ENCODE measurements at regions not wholly inside any gene's neighbourhood (a gene's known extent, or its start where the extent isn't known, plus 50 kb on each side); places are given as distances from the start of the nearest gene placed in this dataset.

DNA sequence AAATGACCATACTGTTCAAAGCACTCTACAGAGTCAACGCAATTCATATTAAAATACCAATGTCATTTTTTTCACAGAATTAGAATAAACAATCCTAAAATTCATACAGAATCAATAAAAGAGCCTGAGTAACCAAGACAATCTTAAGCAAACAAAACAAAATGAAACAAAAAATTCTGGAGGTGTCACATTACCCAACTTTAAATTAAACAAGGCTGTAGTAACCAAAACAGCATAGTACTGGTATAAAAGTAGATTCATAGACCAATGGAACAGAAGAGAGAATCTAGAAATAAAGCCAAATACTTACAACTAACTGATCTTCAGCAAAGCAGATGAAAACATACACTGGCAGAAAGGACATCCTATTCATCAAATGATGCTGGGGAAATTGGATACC is 346.9 kb upstream of the JAG1 start:
- no peak for TF ChIP-seq GATA2 (IDR thresholded peaks at IDR 0.05; ENCODE audit: low read depth, low read length)
- TF ChIP-seq GATA3 (IDR thresholded peaks at IDR 0.05; ENCODE audit: low read depth, low read length), result no peak

DNA sequence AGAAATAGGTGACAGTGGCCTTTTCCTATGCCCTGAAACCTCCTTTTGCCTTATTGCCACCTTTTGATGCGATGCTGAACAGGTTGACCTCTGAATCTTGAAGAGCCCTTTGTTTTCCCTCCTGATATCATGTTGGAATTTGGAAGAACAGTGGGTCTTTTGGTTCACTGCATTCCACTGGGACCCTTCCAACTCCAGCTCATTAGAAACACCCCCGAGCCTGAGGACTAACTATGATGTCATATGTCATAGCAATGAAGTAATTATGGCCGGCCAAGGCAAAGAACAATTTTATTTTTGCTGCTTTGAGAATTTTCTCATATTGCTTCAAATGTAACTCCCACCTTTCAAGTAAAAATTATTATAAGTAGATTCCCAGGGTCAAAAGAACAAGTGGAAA is 353.4 kb upstream of the JAG1 start:
- TF ChIP-seq GATA2 (IDR thresholded peaks at IDR 0.05; ENCODE audit: low read depth, low read length) (no peak), GATA3 (IDR thresholded peaks at IDR 0.05; ENCODE audit: low read depth, low read length) (no peak)

DNA sequence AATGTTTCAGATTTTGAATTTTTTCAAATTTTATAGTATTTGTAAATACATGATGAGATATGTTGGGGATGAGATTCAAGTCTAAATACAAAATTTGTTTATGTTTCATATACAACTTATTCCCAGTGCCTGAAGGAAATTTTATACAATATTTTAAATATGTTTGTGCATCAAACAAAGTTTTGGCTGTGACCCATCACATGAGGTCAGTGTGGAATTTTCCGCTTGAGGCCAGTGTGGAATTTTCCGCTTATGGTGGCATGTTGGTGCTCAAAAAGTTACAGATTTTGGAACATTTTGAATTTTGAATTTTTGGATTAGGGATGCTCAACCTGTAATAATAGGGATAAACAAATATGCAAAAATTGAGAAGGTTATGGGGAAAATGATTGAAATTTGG is 356.6 kb upstream of the JAG1 start:
- TF ChIP-seq GATA3 (IDR thresholded peaks at IDR 0.05; ENCODE audit: low read depth, low read length) (no peak), GATA2 (IDR thresholded peaks at IDR 0.05; ENCODE audit: low read depth, low read length) (no peak)

DNA sequence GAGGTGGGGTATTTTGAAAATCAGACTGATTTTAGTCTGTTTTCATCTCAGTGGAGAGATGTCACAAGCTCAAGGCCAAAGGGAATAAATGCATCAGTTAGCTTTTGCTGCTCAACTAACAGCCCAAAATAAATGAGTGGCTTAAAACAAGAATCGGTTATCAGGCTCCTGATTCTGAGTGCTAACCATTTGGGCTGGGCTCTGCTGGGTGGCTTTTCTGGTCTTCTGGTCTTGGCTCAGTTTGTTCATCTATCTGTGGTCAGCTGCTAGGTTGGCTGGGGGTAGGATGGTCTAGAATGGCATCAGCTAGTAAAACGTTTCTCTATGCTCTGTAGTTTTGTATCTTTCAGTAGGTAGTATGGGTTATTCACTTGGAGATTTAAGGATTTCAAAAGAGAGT is 357.5 kb upstream of the JAG1 start:
- TF ChIP-seq GATA3 (IDR thresholded peaks at IDR 0.05; ENCODE audit: low read depth, low read length), result no peak
- TF ChIP-seq GATA2 (IDR thresholded peaks at IDR 0.05; ENCODE audit: low read depth, low read length), result no peak

DNA sequence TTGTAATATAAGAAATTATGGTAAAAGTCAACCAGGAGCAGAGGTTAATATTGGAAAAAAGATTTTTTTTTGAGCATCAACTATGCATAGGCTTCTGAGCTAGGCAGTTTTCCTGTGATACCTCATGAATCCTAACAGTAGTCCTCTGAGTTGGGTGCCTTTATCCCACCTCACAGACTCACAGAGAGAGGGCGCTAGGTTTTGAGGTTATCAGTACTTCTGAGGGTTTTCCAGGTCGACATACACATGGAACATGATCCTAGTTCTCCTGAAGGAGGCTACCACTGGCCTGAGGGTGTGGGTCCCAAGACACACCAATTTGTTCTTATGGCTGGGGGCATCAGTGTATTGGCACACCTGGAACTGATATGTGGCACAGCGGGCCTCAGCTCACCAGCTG is 358.8 kb upstream of the JAG1 start:
- no peak for TF ChIP-seq GATA3 (IDR thresholded peaks at IDR 0.05; ENCODE audit: low read depth, low read length)
- TF ChIP-seq GATA2 (IDR thresholded peaks at IDR 0.05; ENCODE audit: low read depth, low read length), result no peak

DNA sequence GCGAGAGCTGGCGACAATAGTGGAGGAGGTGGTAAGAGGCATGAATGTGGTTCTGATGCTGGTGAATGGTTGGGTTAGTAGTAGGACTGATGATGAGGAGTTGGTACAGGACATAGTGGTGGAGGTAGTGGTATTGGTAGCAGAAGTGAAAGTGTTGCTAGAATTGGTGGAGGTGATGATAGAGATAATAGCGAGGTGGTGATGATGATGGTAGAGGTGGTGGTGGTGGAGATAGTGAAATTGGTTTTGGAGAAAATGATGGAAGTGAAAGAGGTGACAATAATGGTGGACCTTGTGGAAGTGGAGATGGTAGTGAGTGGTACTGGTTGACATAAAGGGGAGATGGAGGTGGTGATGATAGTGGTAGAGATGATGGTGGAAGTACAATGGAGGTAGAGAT is 360.2 kb upstream of the JAG1 start:
- TF ChIP-seq GATA3 (IDR thresholded peaks at IDR 0.05; ENCODE audit: low read depth, low read length) (no peak), GATA2 (IDR thresholded peaks at IDR 0.05; ENCODE audit: low read depth, low read length) (no peak)

DNA sequence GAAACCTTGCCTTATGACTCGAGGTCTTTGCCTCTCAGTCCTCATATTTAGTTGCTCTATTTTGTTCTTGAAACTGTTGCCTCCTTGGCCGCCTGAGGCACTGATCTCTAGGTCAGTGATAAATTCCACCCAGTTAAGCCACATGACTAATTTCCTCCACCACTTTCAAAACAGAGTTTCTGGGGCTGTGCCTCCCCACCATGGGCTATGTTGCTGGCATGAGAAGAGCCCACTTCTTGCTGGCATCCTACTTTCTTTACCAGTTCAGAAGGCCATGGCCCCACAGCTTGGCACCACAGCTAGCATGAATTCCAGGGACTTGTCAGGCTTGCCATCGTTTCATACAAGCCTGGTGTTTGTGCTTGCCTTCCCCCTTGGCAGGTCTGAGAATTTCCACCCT is 361.4 kb upstream of the JAG1 start:
- TF ChIP-seq GATA3 (IDR thresholded peaks at IDR 0.05; ENCODE audit: low read depth, low read length) (no peak), GATA2 (IDR thresholded peaks at IDR 0.05; ENCODE audit: low read depth, low read length) (no peak)

DNA sequence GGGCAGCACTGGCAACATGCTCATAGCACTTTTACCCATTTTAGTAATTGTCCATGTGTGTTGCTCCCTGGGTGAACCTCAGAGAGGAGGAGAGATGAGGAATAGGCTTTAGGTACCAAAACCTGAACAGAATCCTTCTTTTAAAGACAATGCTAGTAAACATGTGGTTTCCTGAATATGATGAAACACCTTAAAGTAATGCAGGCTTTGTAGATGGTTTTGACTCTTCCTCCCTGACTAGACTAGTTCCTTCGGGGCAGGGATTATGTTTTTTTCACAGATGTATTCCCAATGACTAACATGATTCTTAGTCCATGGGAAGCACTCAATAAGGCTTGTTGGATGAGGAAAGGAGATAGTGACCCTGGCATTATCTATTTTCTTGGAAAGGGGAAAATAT is 367.6 kb upstream of the JAG1 start:
- no peak for TF ChIP-seq GATA2 (IDR thresholded peaks at IDR 0.05; ENCODE audit: low read depth, low read length)
- no peak for TF ChIP-seq GATA3 (IDR thresholded peaks at IDR 0.05; ENCODE audit: low read depth, low read length)

DNA sequence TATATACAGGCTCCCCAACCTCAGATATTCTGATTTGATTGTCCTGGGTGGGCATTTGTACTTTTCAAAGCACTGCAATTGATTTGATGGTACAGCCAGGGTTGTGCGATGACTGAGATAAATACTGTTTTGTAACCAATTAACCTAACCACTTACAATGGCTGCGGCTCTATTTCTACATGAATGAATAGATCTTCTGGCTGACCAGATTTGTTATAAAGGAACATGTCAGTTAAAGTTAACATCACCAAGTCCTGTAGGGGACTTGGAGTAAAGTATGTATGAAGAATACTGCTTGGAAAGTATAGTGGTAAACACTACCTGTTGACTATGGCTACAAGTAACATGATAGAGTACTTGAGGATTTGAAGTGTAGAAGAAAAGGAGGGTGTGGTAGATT is 369.2 kb upstream of the JAG1 start:
- TF ChIP-seq GATA2 (IDR thresholded peaks at IDR 0.05; ENCODE audit: low read depth, low read length), result no peak
- TF ChIP-seq GATA3 (IDR thresholded peaks at IDR 0.05; ENCODE audit: low read depth, low read length), result no peak

DNA sequence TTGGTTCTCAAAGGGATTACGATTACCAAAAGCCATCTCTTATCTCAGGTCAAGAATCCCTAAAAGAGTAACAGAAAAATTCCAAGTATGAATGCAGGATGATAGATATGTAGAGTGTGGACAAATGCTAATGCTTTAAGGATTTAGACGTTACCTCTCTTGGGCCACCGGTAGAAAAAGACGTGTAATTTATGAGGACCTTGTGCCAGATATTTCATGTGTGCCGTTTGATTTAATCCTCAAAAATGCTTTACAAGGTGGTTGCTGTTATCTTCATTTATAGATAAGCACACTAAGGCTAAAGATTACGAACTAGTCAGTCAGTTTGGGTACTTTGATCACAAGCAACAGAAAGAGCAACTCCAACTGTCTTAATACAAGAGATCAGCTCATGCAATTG is 370.8 kb upstream of the JAG1 start:
- TF ChIP-seq GATA2 (IDR thresholded peaks at IDR 0.05; ENCODE audit: low read depth, low read length), result no peak
- TF ChIP-seq GATA3 (IDR thresholded peaks at IDR 0.05; ENCODE audit: low read depth, low read length), result no peak

DNA sequence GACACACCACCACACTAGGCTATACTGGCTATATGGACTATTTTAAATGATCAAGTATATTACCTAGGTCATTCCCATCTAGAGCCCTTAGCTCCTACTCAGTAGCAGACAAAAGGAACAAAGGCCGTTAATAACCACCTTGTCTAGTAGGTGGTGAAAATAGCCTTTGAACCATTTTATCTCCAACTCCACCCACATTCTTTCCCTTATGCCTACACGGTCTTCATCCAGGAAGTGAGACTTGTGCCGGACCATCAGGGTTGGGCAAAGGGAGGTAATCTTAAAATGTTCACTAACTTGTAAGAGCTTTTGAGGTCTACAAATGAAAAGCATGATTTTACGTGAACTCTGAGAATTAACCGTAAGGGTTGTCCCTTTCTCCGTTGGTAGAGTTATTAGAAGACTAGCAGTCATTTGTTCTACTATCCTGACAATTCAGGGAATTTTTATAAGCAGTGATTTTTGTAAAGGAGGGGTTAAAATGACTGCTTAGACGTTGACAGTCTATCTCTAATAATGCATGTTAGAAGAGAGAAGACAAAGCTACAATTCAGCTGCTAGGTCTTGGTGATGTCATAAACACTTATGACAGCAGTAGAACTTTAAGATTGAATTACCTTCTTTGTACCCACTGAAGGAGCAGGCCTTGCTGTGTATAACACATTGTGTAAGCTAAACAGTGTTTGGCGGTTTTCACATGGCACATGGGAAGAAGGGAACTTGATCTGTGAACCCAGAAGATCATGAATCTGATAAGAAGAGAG is 371.8 kb upstream of the JAG1 start:
- no peak for TF ChIP-seq GATA3 (IDR thresholded peaks at IDR 0.05; ENCODE audit: low read depth, low read length)
- TF ChIP-seq GATA2 (IDR thresholded peaks at IDR 0.05; ENCODE audit: low read depth, low read length), result no peak

DNA sequence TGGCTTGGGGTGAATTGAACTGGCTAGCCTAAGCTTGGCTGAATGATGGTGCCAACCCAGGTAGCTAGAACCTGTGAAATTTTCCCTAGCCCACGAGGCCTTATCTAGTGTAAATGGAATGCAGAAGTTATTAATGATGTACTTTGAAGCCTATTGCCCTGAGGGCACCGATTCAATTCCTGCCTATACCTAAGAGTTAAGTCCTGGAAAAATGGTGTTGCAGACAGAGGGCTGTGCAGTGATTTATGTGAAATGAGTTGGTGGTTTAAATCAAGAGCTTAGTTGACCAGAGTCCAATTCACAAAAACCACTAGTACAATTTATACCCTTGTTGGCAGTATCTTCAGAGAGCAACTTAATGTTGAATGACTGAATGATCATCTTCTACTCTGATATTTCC is 373.8 kb upstream of the JAG1 start:
- TF ChIP-seq GATA3 (IDR thresholded peaks at IDR 0.05; ENCODE audit: low read depth, low read length), result no peak
- no peak for TF ChIP-seq GATA2 (IDR thresholded peaks at IDR 0.05; ENCODE audit: low read depth, low read length)

DNA sequence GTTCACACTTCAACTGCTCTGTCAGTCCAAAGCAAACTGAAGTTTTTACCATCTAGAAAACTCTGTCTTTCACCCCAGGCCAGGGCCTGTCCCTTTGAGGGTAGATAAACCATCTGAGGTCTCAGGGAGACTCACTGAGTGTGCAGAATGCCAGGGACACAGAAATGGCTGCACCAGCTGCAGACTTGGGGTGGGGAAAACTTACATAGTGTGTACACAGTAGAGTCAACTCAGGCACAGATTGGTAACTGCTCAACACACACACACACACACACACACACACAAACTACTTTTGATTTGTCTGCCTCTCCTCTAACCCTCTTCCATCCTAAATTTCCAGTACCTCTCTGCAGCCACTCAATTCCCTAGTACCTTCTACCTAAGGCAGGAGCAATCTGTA is 374.9 kb upstream of the JAG1 start:
- TF ChIP-seq GATA2 (IDR thresholded peaks at IDR 0.05; ENCODE audit: low read depth, low read length) (no peak), GATA3 (IDR thresholded peaks at IDR 0.05; ENCODE audit: low read depth, low read length) (no peak)

DNA sequence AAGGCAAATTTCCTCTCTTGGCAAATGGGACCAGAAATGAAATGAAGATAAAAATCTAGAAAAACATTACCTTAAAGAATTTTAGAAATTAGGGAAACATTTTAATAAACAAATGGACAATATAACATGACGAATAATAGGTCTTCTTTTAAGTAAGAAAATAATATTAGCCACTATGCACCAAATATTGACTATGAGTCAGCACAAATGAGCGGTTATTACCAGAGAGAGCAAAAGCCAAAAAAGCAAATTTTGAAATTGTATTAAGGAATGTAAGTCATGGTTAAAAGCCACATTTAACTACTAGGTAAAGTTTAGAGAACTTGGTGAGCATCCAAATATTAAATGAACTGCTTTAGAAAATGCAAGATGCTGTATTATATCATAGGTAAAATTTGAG is 376.6 kb upstream of the JAG1 start:
- TF ChIP-seq GATA2 (IDR thresholded peaks at IDR 0.05; ENCODE audit: low read depth, low read length) (no peak), GATA3 (IDR thresholded peaks at IDR 0.05; ENCODE audit: low read depth, low read length) (no peak)

DNA sequence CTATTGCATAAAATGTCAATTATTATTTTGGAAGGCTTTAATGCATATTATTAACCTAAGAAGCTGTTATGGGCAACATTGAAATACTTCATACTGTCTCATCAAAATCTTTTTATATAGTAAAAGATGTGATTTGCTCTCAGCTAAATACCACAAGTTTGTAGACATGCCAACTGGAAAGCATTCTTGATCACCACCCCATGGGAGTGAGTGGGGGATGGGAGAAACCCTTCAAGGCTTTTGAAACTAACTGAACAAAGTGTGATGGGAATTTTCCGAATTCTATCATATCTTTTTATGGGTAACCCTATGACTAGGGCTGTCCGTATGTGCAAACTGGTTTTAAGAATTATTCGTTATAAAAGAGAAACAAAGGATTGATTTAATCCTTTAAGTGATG is 377.3 kb upstream of the JAG1 start:
- TF ChIP-seq GATA3 (IDR thresholded peaks at IDR 0.05; ENCODE audit: low read depth, low read length) (no peak), GATA2 (IDR thresholded peaks at IDR 0.05; ENCODE audit: low read depth, low read length) (no peak)

DNA sequence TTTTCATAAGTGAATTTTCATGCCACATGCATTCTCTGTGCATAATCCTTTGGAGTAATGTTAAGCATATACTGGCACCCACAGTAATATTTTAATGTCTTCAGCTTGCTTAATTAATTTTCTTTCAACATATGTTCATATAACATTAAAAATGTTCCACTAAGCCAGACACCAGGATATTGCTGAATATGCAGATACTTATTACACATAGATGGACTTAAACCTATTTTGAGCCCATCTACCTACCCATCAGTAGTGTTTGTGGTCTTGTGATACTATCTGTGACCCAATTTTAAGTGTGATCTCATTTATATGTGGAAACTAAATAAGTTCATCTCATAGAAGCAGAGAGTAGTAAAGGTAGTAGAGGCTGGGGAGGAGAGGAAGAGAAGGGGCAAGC is 379.5 kb upstream of the JAG1 start:
- TF ChIP-seq GATA3 (IDR thresholded peaks at IDR 0.05; ENCODE audit: low read depth, low read length) (no peak), GATA2 (IDR thresholded peaks at IDR 0.05; ENCODE audit: low read depth, low read length) (no peak)

All from SH-SY5Y (cell line).